AG09319 (cell line): ENCODE measurements at regions not wholly inside any gene's neighbourhood (a gene's known extent, or its start where the extent isn't known, plus 50 kb on each side); places are given as distances from the start of the nearest gene placed in this dataset.

Experiments used
- DNase-seq: peaks from one replicate; pipeline ENCODE4 v3.0.0-alpha.2; 2010; ENCODE audit warnings: low read depth; ENCODE audit errors: extremely low read depth
- CTCF ChIP-seq: IDR thresholded peaks from 2 replicates; pipeline ENCODE4 v1.5.1; 2011; ENCODE audit warnings: low read depth, mild to moderate bottlenecking, inconsistent platforms, low read length, moderate library complexity

- TF ChIP-seq CTCF = no peak
- no peak for DNase-seq
Observed at GRCh38 chr3:68057637-68058320, 403.4 kb upstream of the SUCLG2 start.

- no peak for DNase-seq
- no peak for TF ChIP-seq CTCF
Observed at GRCh38 chr3:68056556-68056955, 402.1 kb upstream of the SUCLG2 start.

GRCh38 chr3:68055215-68055614 lies 400.8 kb upstream of the SUCLG2 start:
- no peak for TF ChIP-seq CTCF
- no peak for DNase-seq

- no peak for DNase-seq
- no peak for TF ChIP-seq CTCF
Observed at GRCh38 chr3:68049776-68050175, 395.4 kb upstream of the SUCLG2 start.

GRCh38 chr3:68045976-68046375 lies 391.6 kb upstream of the SUCLG2 start:
- DNase-seq = no peak
- no peak for TF ChIP-seq CTCF

- DNase-seq = no peak
- TF ChIP-seq CTCF = no peak
Observed at GRCh38 chr3:68033867-68034266, 379.5 kb upstream of the SUCLG2 start.

- no peak for DNase-seq
- no peak for TF ChIP-seq CTCF
Observed at GRCh38 chr3:68032209-68032608, 377.8 kb upstream of the SUCLG2 start.
